WTC11 (cell line): ENCODE measurements at regions not wholly inside any gene's neighbourhood (a gene's known extent, or its start where the extent isn't known, plus 50 kb on each side); places are given as distances from the start of the nearest gene placed in this dataset.

Experiments used
- ATF2 ChIP-seq: sonication (generic); formaldehyde crosslinking; IDR thresholded peaks from 2 replicates; pipeline ENCODE4 v1.8.1; 2022; ENCODE audit warnings: low read depth, missing genetic modification reagents, borderline replicate concordance
- CREM ChIP-seq: sonication (generic); formaldehyde crosslinking; IDR thresholded peaks from 2 replicates; pipeline ENCODE4 v1.8.1; 2022; ENCODE audit warnings: mild to moderate bottlenecking, missing genetic modification reagents, moderate library complexity
- CTCF ChIP-seq: fragments of 200-600 bp; IDR thresholded peaks from 2 replicates; pipeline ENCODE4 v1.8.0; 2022; ENCODE audit warnings: antibody characterized with exemption
- E2F4 ChIP-seq: sonication (generic); formaldehyde crosslinking; IDR thresholded peaks from 2 replicates; pipeline ENCODE4 v1.8.1; 2022; ENCODE audit warnings: low read depth, mild to moderate bottlenecking, moderate library complexity, missing genetic modification reagents, borderline replicate concordance
- FOXP4 ChIP-seq: sonication (generic); formaldehyde crosslinking; IDR thresholded peaks from 2 replicates; pipeline ENCODE4 v1.8.0; 2022; ENCODE audit warnings: mild to moderate bottlenecking, missing genetic modification reagents
- JUN ChIP-seq: sonication (generic); formaldehyde crosslinking; IDR thresholded peaks from 2 replicates; pipeline ENCODE4 v1.8.0; 2023; ENCODE audit warnings: mild to moderate bottlenecking, missing genetic modification reagents
- MAX ChIP-seq: sonication (generic); formaldehyde crosslinking; IDR thresholded peaks from 2 replicates; pipeline ENCODE4 v1.8.0; 2022; ENCODE audit warnings: mild to moderate bottlenecking, missing genetic modification reagents
- NFE2L1 ChIP-seq: sonication (generic); formaldehyde crosslinking; IDR thresholded peaks from 2 replicates; pipeline ENCODE4 v1.8.1; 2023; ENCODE audit warnings: missing genetic modification reagents
- PREB ChIP-seq: sonication (generic); formaldehyde crosslinking; IDR thresholded peaks from 2 replicates; pipeline ENCODE4 v1.8.1; 2022; ENCODE audit warnings: mild to moderate bottlenecking, missing genetic modification reagents, moderate library complexity, borderline replicate concordance
- STAT6 ChIP-seq: sonication (generic); formaldehyde crosslinking; conservative IDR thresholded peaks from 2 replicates; pipeline ENCODE4 v1.8.1; 2023; ENCODE audit warnings: mild to moderate bottlenecking, low read depth, missing genetic modification reagents, moderate library complexity
- USF1 ChIP-seq: sonication (generic); formaldehyde crosslinking; IDR thresholded peaks from 2 replicates; pipeline ENCODE4 v1.8.0; 2022; ENCODE audit warnings: mild to moderate bottlenecking, missing genetic modification reagents
- USF2 ChIP-seq: sonication (generic); formaldehyde crosslinking; IDR thresholded peaks from 2 replicates; pipeline ENCODE4 v1.8.1; 2023; ENCODE audit warnings: mild to moderate bottlenecking, missing genetic modification reagents, moderate library complexity
- ZBTB21 ChIP-seq: sonication (generic); formaldehyde crosslinking; IDR thresholded peaks from 2 replicates; pipeline ENCODE4 v1.8.1; 2023; ENCODE audit warnings: mild to moderate bottlenecking, missing genetic modification reagents, borderline replicate concordance
- ZNF138 ChIP-seq: sonication (generic); formaldehyde crosslinking; conservative IDR thresholded peaks from 2 replicates; pipeline ENCODE4 v1.8.1; 2022; ENCODE audit warnings: mild to moderate bottlenecking, moderate library complexity, missing genetic modification reagents

- TF ChIP-seq E2F4 (CRISPR knock-in tag) (no peak), STAT6 (CRISPR knock-in tag) (no peak), FOXP4 (CRISPR knock-in tag) (no peak), CTCF (no peak), JUN (CRISPR knock-in tag) (no peak), CREM (no peak), MAX (CRISPR knock-in tag) (no peak), USF2 (CRISPR knock-in tag) (no peak), NFE2L1 (CRISPR knock-in tag) (no peak), ZNF138 (no peak), ZBTB21 (CRISPR knock-in tag) (no peak), ATF2 (CRISPR knock-in tag) (no peak), USF1 (CRISPR knock-in tag) (no peak), PREB (no peak)
These were observed 121.8 kb upstream of the OR4E1 start for GRCh38 chr14:21795456-21795855.
